ENCODE measurements at regions not wholly inside any gene's neighbourhood (a gene's known extent, or its start where the extent isn't known, plus 50 kb on each side); places are given as distances from the start of the nearest gene placed in this dataset.
"Not testable (repeated sequence)": the region's sequence is repeated elsewhere in the genome, so short reads cannot be mapped to it uniquely, and the experiment has no call there.

DNA sequence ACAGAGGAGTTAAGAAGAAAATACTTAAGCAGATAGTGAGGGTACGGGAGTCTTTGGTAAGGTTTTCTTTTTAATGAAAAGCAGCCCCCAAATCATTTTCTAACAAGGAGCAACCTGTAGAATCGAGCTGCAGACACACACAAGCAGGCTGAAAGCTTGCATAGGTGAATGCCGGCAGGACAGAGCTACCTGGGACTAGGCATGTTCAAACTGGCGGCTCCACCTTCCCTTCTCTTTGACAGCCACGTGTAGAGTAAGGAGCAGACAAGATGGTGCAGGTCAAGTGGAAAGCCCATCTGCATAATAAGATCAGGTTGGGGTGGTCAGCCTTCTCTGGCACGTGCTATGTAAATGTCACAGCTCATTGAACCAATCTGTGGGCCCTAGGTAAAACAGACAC lies 1292.4 kb downstream of the EPHA7 start:
- no peak for DNase-seq (ENCODE audit: extremely low spot score, insufficient read length, low read depth)
- no peak for FAIRE-seq

DNA sequence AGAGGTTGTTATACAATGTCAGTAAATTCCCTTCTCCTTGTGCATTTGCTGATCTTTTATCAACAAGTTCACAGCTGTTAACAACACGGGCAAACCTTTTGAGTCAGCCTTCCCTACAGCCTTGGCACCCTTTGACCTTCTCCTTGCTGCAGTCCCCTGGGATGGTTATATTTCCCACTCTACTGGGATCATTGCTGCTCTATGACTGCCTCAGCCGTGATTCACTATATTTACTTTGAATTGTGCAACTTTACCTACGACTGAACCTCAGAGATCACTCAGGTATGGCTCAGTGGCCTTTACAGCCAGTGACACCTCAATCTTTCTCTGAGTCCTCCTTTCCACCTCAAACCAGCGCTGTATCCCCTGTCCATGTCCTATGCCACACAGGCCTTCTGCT lies 1293.3 kb downstream of the EPHA7 start:
- DNase-seq (ENCODE audit: extremely low spot score, insufficient read length, low read depth) (no peak), FAIRE-seq (no peak)

DNA sequence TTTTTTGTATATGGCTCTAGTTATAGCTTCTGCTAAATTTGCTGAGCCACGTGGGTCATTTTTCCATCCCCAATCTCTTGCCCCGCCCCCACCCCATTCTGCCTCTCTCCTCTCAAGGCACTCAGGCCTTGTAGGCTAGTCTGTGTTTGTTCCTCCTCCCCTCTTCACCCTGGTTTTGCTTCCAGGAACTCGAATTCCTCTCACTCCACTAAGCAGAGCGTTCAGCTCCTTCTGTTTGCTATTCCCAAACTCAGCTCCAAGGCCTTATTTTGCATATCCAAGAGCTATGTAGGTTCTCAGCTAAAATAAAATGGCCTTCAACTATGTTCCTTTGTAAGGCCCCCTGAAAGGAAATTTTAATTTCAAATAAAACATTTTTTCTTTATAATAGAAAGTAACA lies 1293.7 kb downstream of the EPHA7 start:
- no peak for FAIRE-seq
- DNase-seq (ENCODE audit: extremely low spot score, insufficient read length, low read depth): no peak

DNA sequence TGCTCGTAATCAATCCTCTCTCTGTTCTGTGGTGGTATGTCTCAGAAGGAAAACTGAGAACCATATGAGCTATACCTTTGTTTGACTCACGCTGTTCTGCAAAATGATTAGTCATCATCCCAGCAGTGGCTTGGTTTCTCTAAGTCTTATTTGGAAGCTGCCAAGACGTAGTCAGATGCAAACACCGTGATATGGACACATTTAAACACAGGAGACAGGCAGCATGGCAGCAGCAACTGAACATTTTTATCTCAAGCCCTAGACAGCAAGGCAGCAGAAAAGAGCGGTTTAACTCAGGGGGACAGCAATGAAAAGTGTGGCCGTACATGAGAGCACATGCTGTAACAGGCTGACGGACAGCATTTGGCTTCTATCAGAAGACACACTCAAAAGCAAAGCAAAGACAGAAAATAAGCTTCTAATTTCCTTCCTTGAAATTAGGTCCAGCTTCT lies 1295.1 kb downstream of the EPHA7 start:
- no peak for FAIRE-seq
- no peak for DNase-seq (ENCODE audit: extremely low spot score, insufficient read length, low read depth)

DNA sequence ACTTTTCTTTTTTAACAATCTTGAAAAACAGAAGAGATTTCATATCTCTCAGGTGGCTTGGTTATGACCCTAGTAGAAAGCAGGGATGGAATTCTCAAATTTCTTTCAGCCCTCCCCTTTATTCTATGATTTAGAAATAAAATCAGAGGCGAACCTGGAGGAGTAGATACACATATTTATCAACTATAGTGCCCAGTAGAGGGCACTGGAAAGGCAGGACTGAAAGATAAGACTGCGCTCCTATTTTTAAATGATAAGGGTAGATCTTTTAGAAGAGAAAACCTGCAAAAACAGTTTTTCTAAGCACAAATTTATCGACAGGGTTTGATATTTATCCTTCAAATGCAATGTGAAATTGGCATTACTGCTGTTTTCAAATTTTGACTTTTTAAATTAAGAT lies 1296.6 kb downstream of the EPHA7 start:
- FAIRE-seq (no peak), DNase-seq (ENCODE audit: extremely low spot score, insufficient read length, low read depth) (no peak)

DNA sequence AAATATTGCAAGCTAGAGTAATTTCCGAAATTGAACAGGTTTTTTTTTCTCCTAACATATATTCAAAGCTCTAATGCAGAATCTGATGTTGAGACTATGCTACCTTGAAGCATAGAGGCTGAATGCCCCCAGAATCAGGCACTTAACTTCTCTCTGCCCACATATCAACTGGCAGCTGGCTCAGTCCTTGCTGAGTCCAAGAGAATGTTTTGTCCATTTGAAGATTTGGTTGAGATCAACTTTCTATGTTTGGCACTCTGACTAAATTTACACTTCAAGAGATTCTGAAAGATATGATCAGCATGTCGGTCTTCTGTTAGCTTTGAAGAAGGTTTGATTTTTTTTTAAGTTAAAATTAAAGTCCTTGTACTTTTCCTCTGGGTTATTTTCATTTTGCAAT lies 1298.1 kb downstream of the EPHA7 start:
- FAIRE-seq (no peak), DNase-seq (ENCODE audit: extremely low spot score, insufficient read length, low read depth) (no peak)

DNA sequence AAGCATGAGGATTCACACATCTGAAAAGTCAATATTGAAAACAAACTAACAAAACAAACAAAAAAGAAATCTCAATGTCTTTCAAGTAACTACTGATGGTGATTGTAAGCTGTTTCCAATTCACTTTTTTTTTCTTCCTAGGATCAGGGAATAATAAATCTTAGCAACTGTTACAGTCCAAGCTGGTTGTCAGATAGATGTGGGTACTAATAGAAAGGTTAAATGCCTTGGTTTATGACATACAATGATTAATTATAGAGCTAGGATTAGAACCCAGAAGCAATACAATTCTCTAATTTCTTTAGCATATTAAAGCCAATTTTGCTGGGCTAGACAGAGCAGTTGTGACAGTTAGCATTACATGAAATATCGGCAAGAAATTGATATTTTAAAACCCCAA lies 1301.6 kb downstream of the EPHA7 start:
- DNase-seq (ENCODE audit: extremely low spot score, insufficient read length, low read depth): no peak
- no peak for FAIRE-seq

DNA sequence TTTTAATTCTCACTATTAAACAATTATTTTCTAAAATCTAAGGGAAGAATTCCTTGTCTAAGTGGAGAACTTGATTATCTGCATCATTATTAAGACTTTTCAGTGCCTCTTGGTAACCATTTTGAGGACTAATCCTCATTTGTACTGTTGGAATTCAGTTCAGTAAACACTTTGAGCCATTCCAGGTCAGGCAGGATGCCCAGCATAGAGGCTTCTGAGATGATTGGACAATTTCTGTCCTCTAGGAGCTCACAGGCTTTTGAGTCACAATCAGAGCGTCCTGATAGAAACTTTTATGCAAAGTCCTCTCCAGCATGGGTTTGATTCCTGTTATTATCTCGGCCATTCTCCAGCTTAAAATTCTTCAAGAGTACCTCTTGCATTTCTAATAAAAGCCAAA lies 1304.6 kb downstream of the EPHA7 start:
- DNase-seq (ENCODE audit: extremely low spot score, insufficient read length, low read depth): no peak
- FAIRE-seq: no peak

DNA sequence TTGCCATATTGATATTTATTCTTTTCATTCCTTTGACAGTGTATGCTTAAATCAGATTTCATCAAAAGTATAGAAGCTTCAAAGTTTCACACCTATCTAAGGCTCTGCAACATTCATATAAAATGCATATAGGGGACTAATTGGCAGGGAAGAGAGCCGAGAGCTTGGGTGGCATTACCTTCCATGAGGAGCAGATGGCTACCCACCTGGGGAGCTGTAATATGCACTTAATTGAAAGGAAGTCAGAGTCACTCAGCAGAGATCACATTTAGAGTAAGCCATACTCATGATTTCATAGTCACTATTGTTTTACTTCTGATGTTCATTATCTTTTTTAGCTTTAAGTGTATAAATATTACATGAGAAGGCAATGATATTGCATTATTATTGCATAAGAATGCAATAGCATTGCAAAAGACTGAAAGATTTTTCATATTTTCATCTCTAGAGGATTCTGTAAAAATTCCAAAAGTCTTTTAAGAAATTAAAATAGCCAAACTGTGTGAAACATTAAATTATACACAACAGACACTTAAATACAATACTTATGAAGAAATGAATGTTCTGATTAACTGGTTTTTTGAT lies 1305.2 kb downstream of the EPHA7 start:
- FAIRE-seq (no peak), DNase-seq (ENCODE audit: extremely low spot score, insufficient read length, low read depth) (no peak)

DNA sequence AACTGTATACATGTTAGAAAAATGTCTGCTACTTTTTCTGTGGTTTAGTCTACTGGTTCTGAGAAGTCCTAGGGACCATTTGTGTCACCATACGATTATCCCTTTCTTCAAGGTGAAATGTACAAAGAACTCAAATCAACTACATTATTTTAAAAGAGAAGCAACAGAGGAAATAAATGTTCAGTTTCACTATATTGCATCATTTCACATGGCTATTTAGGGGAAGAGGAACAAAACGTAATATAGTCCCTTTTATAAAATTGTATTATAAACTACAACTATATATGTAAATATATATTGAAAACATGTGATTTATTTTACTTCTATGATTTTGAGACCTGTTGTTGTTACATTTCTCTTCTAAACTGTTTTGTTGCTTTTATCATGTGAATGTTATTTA lies 1308.0 kb downstream of the EPHA7 start:
- no peak for DNase-seq (ENCODE audit: extremely low spot score, insufficient read length, low read depth)
- no peak for FAIRE-seq

DNA sequence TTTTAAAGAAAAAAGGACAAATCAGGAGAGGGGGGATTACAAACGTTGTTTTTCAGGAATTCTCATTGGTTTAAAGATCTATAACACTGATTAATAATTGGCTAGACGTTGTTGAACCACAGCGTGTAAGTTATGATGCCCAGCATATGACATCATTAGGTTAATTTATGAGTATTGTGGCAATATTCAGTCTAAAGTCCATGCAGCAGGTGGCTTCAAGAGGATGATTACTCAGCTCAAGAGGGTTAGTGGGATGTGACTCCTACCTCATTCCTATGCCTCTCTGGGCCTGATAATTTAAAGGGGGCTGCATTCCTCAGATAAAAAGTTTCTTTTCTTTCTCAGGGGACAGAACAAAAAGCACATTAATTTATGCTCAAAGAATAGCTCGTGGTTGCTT lies 1309.0 kb downstream of the EPHA7 start:
- DNase-seq (ENCODE audit: extremely low spot score, insufficient read length, low read depth): no peak

DNA sequence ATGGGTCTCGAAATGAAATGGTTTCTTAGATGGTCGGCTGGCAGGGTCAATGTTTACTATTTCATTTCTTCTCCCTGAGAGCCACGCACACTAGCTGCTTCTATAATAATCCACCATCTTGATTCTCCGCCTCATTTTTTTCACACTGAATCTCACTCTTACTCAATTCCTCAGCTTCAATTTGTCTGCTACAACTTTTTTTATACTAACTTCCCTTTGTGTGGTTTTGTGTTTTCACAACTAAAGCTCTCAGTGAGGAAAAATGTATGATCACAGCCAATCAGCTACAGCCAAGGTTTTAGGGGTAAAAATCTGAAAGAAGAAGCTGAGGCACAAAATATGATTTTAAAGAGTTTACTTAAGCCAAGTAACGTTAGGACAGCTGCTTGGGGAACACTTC lies 1309.4 kb downstream of the EPHA7 start:
- FAIRE-seq (no peak), DNase-seq (ENCODE audit: extremely low spot score, insufficient read length, low read depth) (no peak)

More for the DNA sequence above, 1309.0 kb downstream of the EPHA7 start:
- FAIRE-seq: no peak

DNA sequence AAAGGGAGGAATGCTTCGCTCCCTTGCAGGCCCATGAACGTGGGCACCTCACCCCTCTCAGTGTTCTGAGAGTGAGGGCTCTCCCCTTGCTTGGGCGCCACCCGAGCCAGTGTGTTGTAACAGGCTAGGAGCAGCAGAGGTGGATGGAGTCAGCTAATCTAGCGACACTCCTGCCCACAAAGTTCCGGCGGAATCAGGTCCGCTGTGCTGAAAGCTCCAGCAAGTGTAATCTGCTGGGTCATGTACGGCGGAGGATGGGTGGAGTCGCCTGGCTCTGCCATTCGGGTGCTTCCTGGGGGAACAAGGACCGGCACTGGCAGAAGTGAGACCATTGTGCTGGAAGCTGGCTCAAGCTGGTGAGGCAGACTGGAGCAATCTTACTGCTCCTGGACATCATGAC lies 1310.1 kb downstream of the EPHA7 start:
- DNase-seq (ENCODE audit: extremely low spot score, insufficient read length, low read depth) (no peak), FAIRE-seq (no peak)

DNA sequence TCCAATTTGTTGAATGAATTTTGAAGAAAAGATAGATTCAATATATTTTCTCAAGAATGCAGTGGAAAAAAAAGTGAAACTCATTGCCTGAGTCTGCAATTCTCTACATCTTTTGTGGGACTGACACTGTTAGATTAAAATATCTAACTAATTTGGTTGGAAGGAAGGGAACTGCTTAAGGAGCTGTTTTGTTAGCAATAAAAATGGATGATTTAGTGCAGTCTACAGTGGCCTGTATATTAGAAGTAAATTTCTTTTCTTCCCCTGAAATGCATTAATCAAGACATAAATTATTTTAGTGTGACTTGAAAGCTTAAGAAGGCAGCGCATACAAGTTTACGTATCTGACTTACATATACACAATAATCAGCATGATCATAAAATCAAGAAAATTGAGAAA lies 1332.6 kb downstream of the EPHA7 start:
- FAIRE-seq (no peak), DNase-seq (ENCODE audit: extremely low spot score, insufficient read length, low read depth) (no peak)

DNA sequence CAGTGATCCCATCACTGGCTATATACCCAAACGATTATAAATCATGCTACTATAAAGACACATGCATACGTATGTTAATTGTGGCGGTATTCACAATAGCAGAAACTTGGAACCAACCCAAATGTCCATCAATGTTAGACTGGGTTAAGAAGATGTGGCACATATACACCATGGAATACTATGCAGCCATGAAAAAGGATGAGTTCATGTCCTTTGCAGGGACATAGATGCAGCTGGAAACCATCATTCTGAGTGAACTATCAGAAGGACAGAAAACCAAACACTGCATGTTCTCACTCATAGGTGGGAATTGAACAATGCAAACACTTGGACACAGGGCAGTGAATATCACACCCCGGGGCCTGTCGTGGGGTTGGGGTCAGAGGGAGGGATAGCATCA lies 1335.4 kb downstream of the EPHA7 start:
- FAIRE-seq; DNase-seq (ENCODE audit: extremely low spot score, insufficient read length, low read depth): not testable (repeated sequence)

DNA sequence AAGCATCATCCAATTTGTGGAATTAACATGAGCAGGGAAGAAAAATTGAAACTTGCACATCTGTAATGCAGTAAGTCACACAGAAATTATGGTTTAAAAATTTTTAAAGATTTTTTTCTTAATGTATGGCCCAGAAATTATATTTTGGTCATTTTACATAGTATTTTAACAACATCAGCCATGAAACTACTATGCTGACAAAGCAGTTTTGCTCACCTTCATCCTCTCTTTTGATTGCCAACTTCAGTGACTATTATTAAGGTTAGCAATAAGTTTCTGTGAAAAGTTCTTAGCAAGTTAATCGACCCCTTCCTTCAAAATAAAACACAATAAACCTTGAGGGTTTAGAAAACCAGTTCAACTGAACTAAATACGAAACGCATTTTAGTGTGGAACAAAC lies 1347.0 kb downstream of the EPHA7 start:
- DNase-seq (ENCODE audit: extremely low spot score, insufficient read length, low read depth): no peak
- FAIRE-seq: no peak

DNA sequence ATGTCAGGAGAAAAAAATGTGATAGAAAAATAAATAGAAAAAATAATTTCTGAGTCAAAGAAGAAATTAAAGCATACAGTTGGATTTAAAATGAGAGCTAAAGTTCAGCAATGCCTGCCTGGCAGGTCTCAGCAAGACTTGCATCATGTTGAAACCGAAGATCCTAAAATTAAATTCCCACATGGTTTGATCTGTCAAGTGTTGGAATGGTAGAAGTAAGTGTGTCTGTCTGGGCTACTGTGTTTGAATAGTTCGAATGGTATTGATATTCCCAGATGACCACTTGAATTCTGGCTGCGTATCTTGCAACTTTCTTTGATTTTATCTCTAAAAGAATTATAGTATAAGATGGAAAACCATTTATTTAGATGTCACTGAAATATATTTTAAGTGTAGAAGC lies 1349.6 kb downstream of the EPHA7 start:
- DNase-seq (ENCODE audit: extremely low spot score, insufficient read length, low read depth) (no peak), FAIRE-seq (no peak)

DNA sequence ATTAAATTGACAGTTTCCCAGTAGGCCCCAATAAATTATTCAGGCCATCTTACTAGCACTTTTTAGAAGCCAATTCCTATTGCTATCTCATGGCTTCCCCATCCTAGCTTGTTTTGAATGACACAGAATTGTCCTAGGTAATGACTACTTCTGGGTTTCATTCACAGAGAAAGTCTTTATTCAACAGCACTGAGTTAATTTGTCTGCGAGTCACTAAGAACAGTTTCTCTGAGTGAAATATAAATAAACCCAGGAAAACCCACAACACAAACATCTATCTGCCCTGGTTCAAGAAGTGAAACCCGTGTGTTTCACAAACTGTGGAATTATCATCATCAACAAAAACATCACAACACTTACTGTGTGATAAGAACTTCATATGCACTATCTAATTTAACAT lies 1366.8 kb downstream of the EPHA7 start:
- DNase-seq (ENCODE audit: extremely low spot score, insufficient read length, low read depth) (no peak), FAIRE-seq (no peak)

DNA sequence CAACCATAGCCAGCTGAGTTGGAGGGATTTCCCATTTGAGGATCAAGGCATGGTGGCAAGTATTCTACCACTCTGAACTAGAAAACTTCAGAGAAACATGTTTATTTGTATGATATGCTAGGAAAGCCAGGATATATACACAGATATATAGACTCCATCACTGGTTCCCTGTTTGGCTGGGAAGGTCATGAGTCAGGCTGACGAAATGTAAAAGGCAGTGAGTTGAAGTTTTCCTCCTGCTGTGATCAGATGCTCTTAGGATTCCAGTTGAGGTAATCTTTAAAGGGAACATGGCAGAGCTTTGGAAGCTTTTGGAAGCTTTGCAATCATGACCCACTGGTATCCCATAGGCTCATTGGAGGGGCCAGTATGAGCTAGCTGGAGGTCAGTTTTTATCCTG lies 1369.1 kb downstream of the EPHA7 start:
- DNase-seq (ENCODE audit: extremely low spot score, insufficient read length, low read depth) (no peak), FAIRE-seq (no peak)

DNA sequence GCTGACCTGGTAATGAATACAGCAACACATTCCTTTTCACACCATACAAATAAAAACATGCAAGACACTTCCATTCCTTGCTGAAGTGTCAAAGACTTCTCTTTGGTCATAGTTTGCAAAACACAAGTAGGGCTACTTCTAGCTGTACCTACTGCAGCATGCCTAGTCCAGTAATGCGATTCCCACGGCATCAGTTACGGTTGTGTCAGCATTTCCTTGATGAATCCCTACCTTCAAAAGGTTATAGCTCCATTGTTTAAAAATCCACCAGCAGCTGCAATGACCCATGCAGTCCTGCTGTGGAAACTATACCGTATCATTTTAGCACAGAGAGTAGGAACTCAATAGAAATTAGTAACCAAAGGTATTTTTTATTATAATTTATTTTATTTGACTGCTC lies 1371.5 kb downstream of the EPHA7 start:
- FAIRE-seq (no peak), DNase-seq (ENCODE audit: extremely low spot score, insufficient read length, low read depth) (no peak)

DNA sequence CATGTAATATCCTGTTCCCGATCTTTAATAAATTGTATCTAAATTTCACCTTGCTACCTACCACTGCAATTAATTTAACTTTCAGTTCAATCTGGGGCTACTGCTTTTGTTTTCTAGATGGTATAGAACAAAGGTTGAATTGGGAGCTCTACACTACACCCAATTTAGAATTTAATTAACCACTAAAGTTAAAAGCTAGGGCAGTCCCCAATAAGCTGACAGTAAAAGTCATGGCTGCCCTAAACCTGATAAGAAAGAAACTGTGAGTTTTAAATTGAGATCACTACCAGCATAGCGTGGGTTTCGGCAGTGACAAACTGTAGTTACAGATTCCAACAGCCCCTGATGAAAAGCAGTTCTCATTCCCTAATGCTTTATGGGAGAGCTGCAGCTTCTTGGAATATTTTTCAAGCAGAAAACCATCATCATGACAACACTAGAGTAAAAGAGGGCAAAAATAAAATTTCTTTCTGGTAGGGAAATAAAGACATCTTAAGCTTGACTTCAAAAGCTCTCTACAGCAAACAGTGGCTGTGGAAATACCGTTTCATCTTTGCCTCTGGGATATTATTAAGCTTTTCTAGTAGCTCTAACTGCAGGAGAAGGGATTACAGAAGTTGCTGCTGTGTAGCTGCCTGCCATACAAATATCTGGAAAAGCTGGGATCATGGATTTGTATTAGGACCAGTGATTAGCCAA lies 1372.1 kb downstream of the EPHA7 start:
- FAIRE-seq (no peak), DNase-seq (ENCODE audit: extremely low spot score, insufficient read length, low read depth) (no peak)

DNA sequence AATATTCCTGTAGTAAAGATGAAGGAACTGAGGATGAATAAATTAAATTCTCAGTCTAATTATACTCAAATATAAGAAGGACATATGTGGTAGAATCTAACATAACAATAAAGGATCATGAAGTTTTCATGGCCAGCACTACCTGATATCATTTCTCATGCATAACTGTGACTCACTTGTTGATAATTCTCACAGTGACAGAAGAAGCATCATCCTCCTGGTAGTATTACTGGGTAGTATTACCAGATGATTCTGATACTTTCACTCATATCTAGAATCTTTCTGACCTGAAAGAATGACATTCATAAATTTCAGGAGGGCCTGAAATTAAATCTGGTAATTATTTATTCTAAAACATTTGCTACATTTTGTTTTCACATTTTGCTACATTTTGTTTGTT lies 1375.0 kb downstream of the EPHA7 start:
- DNase-seq (ENCODE audit: extremely low spot score, insufficient read length, low read depth) (no peak), FAIRE-seq (no peak)

Data from GM18507 (cell line).